HUDEP-2 (cell line): ENCODE measurements at regions not wholly inside any gene's neighbourhood (a gene's known extent, or its start where the extent isn't known, plus 50 kb on each side); places are given as distances from the start of the nearest gene placed in this dataset.

ENCODE experiments used
- DNase-seq, 76 experiments: peaks; one replicate each; lab custom pipeline; 2025; ENCODE audit not compliant: unreplicated experiment in 76 of 76; lab: John Stamatoyannopoulos, UW

- DNase-seq = no peak
These were observed 231.5 kb upstream of the GLI3 start for GRCh38 chr7:42468471-42468870.

DNA sequence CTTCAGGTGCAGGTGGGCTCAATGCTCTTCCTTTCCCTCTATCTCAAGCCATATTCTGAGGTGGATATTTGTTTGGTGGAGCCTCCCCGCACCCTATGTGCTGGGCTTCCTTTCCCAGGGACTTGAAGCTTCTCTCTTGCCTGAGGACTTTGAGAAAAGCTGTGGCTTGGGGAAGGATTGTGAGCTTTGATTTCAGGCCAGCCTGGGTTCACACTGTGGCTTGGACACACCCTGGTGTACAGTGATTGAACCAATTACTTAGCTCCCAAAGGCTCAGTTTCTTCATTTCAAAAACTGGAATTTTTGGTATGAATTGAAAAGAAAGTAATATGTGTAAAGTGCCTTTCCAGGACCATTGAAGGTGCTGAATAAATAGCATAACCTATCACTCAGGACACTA is 224.5 kb upstream of the GLI3 start:
- no peak for DNase-seq

DNA sequence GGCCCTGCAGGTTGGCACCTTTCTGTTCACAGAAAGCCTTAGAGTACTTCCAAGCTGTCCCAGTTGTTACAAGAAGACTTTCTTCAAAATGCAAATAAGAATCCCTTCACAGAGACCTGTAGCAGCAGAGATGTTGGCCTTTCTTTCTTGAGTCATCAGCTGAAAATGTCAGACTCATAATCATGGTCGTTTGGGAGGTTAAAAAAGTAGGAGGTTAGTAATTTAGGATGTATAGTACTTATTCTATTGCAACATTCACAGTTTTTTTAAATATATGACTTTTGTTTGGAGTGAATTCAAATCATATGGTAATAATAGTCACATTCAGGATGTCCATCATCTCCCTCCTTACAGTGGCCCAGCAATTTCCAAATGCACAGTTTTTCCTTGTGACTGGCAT is 223.9 kb upstream of the GLI3 start:
- DNase-seq = no peak

- no peak for DNase-seq
These were observed 223.1 kb upstream of the GLI3 start for GRCh38 chr7:42460148-42460547.

- DNase-seq = no peak
These were observed 220.7 kb upstream of the GLI3 start for GRCh38 chr7:42457663-42458062.

DNA sequence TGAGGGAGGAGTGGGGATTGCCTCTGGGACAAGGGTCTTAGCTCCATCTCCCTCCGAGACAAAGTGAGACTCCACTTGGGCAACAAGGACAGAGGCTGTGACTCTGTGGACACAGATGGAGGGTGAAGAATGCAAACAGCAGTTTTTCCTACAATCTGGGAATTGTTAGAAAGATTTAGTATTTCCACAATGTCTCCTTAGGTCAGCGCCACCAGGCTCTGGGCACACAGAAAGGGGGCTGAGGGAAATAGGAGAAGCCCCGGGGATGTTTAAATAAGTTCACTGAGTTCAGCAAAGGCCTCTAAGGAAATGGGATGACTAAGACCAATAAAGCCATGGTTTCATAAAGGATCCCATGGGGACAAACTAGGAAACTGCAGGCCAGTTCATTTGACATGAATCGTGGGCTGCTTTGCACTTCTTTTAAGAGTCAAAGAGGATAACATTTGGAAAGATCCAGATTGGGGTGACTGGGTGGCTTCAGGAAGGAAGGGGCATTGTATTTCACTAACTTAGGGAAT is 219.8 kb upstream of the GLI3 start:
- DNase-seq = no peak

- DNase-seq = no peak
These were observed 219.3 kb upstream of the GLI3 start for GRCh38 chr7:42456267-42456666.

- no peak for DNase-seq
These were observed 216.9 kb upstream of the GLI3 start for GRCh38 chr7:42453931-42454361.

DNA sequence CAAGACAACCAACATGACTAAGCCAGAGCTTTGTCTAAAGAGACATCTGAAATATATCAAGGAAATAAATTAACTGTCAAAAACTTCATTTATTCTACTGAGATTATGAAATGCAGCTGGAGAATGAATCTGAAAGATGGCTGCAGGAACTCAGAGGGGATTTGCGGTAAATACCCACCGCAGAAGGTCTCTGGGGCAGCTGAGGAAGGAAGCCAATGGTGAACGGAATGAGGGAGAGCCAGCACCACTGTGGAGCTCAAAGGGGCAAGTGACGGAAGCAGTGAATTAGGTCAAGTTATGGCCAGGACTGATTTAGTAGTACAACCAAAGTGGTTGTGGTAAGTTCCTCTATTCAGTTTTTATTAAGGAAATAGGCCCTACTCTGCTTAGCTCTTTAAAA is 215.3 kb upstream of the GLI3 start:
- DNase-seq = no peak

- DNase-seq = no peak
These were observed 212.4 kb upstream of the GLI3 start for GRCh38 chr7:42449431-42449830.

DNA sequence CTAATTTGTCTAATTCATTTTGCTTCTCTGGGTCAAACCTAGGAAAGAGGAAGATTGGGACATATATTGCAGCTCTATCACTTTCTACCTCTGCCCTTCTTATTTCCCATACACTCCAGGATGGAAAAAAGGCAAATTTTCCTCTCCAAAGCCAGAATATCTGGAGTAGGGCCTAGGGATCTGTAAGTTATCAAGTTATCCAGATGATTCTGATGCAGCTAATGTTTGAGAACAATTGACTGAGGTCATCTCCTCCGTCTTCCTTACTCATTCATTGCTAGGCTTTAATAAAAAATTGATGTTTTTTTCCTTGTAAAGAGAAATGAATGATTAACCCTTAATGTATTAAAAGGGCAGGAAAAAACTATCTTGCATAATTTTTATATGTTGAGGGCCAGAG is 211.9 kb upstream of the GLI3 start:
- DNase-seq = no peak

GRCh38 chr7:42445691-42446090 is 208.7 kb upstream of the GLI3 start:
- DNase-seq = no peak

DNA sequence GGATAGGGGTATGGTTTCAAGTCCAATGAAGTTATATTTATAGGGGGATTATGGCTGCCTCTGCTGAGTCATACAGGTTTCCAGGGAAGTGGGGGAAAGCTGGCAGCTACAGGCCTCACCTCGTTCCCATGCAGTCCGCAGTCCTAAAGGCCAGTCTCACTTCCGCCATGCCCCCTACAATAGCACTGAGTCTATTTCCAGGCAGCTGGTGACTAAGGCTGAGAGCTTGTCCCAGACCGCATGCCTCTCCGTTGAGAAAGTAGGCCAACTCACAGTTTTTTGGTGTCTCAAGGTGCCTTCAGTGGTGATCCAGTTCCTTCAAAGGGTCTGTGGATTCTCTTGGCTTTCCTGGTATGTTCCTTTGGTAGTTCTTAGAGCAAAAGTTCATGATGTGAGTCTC is 203.9 kb upstream of the GLI3 start:
- no peak for DNase-seq

DNA sequence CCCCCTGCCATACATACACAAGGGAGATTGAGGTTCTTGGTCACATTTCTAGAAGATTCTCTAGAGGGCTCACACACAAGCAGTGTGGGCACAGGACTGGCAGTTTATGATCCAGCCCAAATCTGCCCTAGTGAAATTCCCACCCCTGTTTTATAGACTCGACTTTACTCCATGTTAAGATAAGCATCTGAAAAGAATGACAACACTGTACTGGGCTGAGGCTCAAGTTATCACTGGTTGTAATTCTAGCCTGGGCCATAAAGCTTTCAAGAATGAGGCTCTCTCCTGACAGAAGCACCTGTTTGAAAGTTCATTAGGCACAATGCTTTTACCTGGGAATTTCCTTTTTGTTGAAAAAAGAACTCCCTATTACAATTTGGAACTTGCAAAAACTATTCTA is 195.6 kb upstream of the GLI3 start:
- no peak for DNase-seq

DNA sequence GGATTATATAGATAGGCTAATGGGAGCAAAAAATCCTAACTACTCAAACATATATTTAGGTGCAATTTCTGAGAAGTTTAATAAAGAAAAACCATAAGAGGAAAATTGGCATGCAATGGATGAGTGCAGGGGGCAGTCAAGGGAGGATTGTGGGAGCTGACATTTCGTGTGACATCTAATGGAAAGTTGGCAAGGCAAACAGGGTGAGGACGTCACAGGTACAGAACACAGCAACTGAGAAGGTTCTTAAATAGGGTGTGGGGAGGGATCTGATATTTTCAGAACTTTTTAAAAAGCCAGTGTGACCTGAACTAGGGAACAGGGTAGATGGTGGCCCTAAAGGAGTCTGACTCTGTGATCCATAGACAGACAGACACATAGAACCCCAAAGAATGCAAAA is 194.9 kb upstream of the GLI3 start:
- DNase-seq = no peak

DNA sequence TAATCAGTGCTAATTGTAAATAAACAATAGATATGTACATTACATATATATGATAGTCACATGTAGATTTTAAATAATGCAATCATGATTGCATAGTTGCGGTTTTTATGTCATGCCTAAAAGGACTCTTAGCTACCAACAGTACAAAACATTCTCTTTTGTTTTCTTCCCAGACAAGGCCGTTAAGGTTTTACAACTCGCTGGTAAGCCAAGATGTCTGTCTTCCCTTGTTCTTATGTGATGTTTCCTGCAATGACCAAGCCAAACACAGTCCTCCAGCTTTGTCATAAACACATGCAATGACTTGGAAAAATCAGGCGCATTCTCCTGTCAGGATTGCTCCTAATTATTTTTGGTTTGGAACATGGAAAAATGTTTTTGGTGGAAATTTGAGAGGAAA is 192.3 kb upstream of the GLI3 start:
- no peak for DNase-seq

GRCh38 chr7:42426163-42426562 is 189.2 kb upstream of the GLI3 start:
- no peak for DNase-seq

- DNase-seq = no peak
These were observed 178.0 kb upstream of the GLI3 start for GRCh38 chr7:42414941-42415505.

- no peak for DNase-seq
These were observed 177.0 kb upstream of the GLI3 start for GRCh38 chr7:42414028-42414427.

- DNase-seq = no peak
These were observed 172.3 kb upstream of the GLI3 start for GRCh38 chr7:42409296-42409695.

GRCh38 chr7:42407833-42408232 is 170.8 kb upstream of the GLI3 start:
- DNase-seq = no peak

DNA sequence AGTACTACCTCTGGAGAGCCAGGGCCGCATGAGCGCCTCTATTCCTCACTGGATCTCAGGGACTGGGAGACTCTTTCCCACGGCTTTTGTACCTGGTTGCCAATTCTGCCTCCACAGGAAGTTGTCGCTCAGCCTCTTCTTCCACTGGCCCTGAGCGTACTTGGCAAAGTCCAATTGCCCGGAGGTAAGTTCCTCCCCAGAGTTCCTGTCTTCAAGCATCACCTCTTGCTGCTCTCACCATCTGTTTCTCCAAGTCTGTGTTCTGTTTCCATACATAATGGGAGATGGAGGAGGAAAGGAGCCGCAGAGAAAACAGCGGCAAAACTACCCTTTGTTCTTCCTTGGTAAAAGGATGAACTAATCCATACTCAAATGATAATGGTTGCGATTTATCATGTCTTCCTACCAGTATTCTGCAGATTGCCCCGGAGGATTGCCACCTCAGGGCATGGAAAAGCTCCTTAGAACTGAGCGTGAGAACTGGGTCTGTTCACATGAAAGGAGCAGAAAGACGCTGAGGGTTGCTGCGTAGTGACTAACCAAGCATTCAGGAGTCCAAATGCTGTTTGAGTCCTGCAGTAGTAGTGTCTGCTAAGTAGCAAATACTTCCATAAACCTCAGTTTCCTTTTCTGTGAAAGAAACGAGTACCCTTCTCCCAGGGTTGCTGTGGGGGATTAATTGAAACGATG is 170.2 kb upstream of the GLI3 start:
- DNase-seq = no peak

DNA sequence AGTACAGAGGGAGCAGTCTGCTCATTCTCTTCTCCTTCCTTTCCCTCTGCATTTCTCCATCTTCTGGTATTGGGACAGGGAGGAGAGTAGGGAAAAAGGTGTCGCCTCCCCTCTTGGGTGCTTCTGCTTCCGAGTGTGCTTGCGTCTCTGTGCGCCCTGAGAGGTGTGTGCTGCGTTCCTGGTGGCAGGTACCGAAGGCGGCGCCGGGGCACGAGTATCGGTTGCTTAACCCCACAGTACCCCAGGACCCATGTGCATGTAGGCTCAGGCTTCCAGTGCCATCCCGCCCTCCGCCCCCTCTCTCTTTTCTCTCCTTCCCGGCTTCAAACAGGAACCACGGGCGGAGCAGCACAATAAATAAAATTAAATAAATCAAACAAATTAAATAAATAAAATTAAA is 169.3 kb upstream of the GLI3 start:
- DNase-seq = no peak
